Lower lobe of right lung (tissue), 2 donors: ENCODE measurements at regions not wholly inside any gene's neighbourhood (a gene's known extent, or its start where the extent isn't known, plus 50 kb on each side); places are given as distances from the start of the nearest gene placed in this dataset.

Experiments used
- ATAC-seq, 2 donors: fragments of 200-7000 bp; cut with Tn5 transposase; one replicate each; pipeline ENCODE4 v1.9.1; 2020 to 2022; ENCODE audit warnings: mild to moderate bottlenecking in 2 of 2, moderate library complexity in 2 of 2
- DNase-seq: peaks from one replicate; pipeline ENCODE4 v3.0.0-alpha.2; 2020
- H3K27ac ChIP-seq: fragments of 200-600 bp; one replicate; pipeline ENCODE4 v1.8.0; 2022
- H3K27me3 ChIP-seq: fragments of 200-600 bp; one replicate; pipeline ENCODE4 v1.8.0; 2022; ENCODE audit warnings: low read depth
- H3K36me3 ChIP-seq: fragments of 200-600 bp; one replicate; pipeline ENCODE4 v1.8.0; 2022; ENCODE audit warnings: mild to moderate bottlenecking
- H3K4me1 ChIP-seq: fragments of 200-600 bp; one replicate; pipeline ENCODE4 v1.8.0; 2022
- H3K4me3 ChIP-seq: fragments of 200-600 bp; one replicate; pipeline ENCODE4 v1.8.0; 2022; ENCODE audit warnings: mild to moderate bottlenecking
- H3K9me3 ChIP-seq: fragments of 200-600 bp; one replicate; pipeline ENCODE4 v1.8.0; 2022
- intact Hi-C: fragments of 100-400 bp; cut with DNase I; formaldehyde crosslinking; loops from one replicate; pipeline ENCODE4 v1.11.0; 2022
- TF ChIP-seq, protein P1 (sequence below): fragments of 200-600 bp; IDR thresholded peaks from one replicate; pipeline ENCODE4 v1.8.0; 2022; ENCODE audit warnings: antibody characterized with exemption, mild to moderate bottlenecking
- donor health status: DM: no; HTN: yes; CAD: no; lungs with severe emphysema.

DNA sequence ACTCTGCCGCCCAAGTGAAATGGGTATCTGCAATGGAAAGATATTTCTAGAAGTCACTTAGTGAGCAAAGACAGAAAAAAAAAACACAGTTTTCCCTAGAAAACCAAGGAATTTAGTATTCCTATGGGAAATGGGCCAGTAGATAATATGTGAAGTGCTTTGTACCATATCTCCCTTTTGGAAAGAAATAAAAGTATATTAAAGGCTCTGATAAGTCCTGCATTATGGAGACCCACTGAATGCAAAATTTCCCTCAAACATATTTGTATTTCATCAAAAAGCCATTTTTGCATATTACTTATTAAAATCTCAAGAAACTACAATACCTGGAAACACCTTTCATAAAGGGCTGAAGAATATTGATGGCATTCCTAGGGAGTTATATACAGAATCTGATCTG is 51.6 kb upstream of the DYNLRB2 start:
- DNase-seq, result no peak
- Histone ChIP-seq H3K9me3 (no peaks in the 10 kb centered on the region), H3K4me3 (no peak overlapping the region), H3K4me1 (no peaks in the 10 kb centered on the region), H3K27ac (no peak overlapping the region), H3K36me3 (no peaks in the 10 kb centered on the region), H3K27me3 (no peaks in the 10 kb centered on the region)
- intact Hi-C loops, result no loop called here
- TF ChIP-seq, protein P1, sequence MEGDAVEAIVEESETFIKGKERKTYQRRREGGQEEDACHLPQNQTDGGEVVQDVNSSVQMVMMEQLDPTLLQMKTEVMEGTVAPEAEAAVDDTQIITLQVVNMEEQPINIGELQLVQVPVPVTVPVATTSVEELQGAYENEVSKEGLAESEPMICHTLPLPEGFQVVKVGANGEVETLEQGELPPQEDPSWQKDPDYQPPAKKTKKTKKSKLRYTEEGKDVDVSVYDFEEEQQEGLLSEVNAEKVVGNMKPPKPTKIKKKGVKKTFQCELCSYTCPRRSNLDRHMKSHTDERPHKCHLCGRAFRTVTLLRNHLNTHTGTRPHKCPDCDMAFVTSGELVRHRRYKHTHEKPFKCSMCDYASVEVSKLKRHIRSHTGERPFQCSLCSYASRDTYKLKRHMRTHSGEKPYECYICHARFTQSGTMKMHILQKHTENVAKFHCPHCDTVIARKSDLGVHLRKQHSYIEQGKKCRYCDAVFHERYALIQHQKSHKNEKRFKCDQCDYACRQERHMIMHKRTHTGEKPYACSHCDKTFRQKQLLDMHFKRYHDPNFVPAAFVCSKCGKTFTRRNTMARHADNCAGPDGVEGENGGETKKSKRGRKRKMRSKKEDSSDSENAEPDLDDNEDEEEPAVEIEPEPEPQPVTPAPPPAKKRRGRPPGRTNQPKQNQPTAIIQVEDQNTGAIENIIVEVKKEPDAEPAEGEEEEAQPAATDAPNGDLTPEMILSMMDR, result no peak
- no peak for ATAC-seq

DNA sequence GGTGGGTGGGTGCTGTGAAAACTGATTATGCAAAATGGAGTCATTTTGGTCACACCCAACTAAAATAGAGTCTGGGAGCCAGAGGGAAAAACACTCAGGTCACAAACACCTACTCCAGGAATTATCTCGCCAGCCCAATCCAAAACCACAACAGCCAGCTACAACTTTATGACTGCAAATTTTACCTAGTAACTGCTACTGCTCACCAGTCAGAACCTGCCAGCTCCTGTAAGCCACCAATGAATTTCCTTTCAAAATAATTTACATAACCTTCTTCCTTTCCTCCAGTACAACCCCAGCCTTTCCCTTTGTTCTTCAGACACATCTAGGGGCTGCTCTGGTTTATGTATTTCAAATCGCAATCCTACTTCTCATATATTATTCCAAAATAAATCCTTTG is 52.6 kb upstream of the DYNLRB2 start:
- ATAC-seq (no peak), DNase-seq (no peak)
- TF ChIP-seq, protein P1, result no peak
- Histone ChIP-seq H3K27ac (no peak overlapping the region), H3K4me3 (no peak overlapping the region), H3K9me3 (no peaks in the 10 kb centered on the region), H3K4me1 (no peaks in the 10 kb centered on the region), H3K27me3 (no peaks in the 10 kb centered on the region), H3K36me3 (no peaks in the 10 kb centered on the region)
- intact Hi-C loops, result no loop called here

DNA sequence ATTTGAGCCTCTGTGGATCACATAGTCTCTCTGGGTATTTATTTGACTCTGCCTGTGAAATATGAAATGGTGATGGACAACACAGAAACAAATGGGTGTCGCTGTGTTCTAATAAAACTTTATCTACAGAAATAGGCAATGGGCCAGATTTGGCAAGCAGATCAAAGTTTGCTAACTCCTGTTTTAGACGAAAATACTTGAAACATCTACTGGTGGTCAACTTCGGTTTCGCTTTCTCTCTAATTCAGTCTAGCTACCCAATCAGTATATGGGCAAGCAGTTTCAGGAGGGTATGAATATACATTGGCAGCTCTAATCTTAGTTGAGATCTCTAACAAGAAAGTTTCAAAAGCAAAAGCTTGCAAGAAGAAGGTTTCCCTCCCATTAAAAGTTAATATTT is 60.1 kb upstream of the DYNLRB2 start:
- no peaks in the 10 kb centered on the region for H3K4me1 ChIP-seq
- no peak overlapping the region for H3K27ac ChIP-seq
- intact Hi-C loops, result no loop called here
- H3K9me3 ChIP-seq, result no peaks in the 10 kb centered on the region
- H3K27me3 ChIP-seq, result no peaks in the 10 kb centered on the region
- TF ChIP-seq, protein P1, result no peak
- ATAC-seq (no peak), DNase-seq (no peak)
- no peak overlapping the region for H3K4me3 ChIP-seq
- no peaks in the 10 kb centered on the region for H3K36me3 ChIP-seq

DNA sequence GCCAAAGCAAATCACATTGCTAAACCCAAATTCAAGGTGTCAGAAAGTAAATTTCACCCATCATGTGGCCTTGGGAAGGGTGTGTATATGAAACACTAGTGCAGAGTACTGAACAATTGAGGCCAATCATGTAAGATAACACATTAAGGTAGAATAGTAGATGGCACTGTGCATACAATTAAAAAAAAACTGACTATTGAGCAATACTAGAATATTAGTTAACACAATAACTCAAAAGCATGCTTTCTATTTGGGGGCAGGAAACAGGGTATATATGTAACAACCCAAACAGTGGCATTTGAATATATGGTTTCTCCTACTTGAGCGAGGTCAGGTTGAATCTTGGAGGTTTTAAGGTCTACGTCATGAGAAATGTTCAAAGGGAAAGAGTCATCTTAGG is 63.0 kb upstream of the DYNLRB2 start:
- H3K4me3 ChIP-seq, result no peak overlapping the region
- ATAC-seq (no peak), DNase-seq (no peak)
- no peaks in the 10 kb centered on the region for H3K36me3 ChIP-seq
- TF ChIP-seq, protein P1, result no peak
- H3K27me3 ChIP-seq, result no peaks in the 10 kb centered on the region
- H3K9me3 ChIP-seq, result no peaks in the 10 kb centered on the region
- no peaks in the 10 kb centered on the region for H3K4me1 ChIP-seq
- intact Hi-C loops, result no loop called here
- no peak overlapping the region for H3K27ac ChIP-seq

DNA sequence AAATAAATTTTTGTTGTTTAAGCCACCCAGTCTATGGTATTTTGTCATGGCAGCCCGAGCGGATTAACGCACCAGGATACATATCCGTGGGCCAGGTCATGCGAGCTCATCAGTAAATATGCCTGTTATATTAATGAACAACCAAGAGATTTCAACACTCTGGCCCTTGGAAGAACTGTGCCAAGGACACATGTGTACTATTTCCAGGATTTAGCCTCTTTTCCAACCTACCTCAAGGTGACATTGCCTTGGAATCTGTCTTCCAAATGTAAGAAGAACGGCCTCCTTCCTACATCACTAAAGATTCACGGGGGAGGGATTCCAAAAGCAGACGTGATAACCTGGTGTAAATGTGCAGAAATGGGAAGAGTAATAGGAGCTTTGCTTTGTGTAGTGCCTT is 72.8 kb upstream of the DYNLRB2 start:
- H3K27me3 ChIP-seq, result no peaks in the 10 kb centered on the region
- no peak overlapping the region for H3K27ac ChIP-seq
- DNase-seq (no peak), ATAC-seq (no peak)
- no peaks in the 10 kb centered on the region for H3K9me3 ChIP-seq
- no peaks in the 10 kb centered on the region for H3K4me1 ChIP-seq
- H3K36me3 ChIP-seq, result no peaks in the 10 kb centered on the region
- H3K4me3 ChIP-seq, result no peak overlapping the region
- intact Hi-C loops, result no loop called here
- TF ChIP-seq, protein P1, result no peak
